Thoracic aorta (tissue), 2 donors: ENCODE measurements at regions not wholly inside any gene's neighbourhood (a gene's known extent, or its start where the extent isn't known, plus 50 kb on each side); places are given as distances from the start of the nearest gene placed in this dataset.

Experiments used
- ATAC-seq: fragments of 150-250 bp; one replicate; pipeline ENCODE4 v1.8.0; 2017; ENCODE audit warnings: low read depth; ENCODE audit not compliant: insufficient number of reproducible peaks, low FRiP score
- DNase-seq: peaks from one replicate; pipeline ENCODE4 v3.0.0-alpha.2; 2020; ENCODE audit warnings: low spot score
- H3K27ac ChIP-seq, 2 donors: fragments of 200-600 bp; sonication (generic); 1 replicate in 1 of 2; 2 replicates in 1 of 2; pipeline ENCODE4 v1.5.1; 2016; ENCODE audit warnings: mild to moderate bottlenecking in 2 of 2, moderate library complexity in 2 of 2
- H3K27me3 ChIP-seq: fragments of 200-600 bp; sonication (generic); replicated peaks from 2 replicates; pipeline ENCODE4 v1.6.0; 2016; ENCODE audit warnings: mild to moderate bottlenecking; ENCODE audit not compliant: insufficient read depth
- H3K36me3 ChIP-seq: fragments of 200-600 bp; sonication (generic); one replicate; pipeline ENCODE4 v1.5.1; 2016
- H3K4me1 ChIP-seq, 2 donors: fragments of 200-600 bp; sonication (generic); 1 replicate in 1 of 2; 2 replicates in 1 of 2; pipeline versions ENCODE4 v1.5.1 to v1.6.0; 2016; ENCODE audit warnings: low read depth in 2 of 2, mild to moderate bottlenecking in 1 of 2; ENCODE audit not compliant: control insufficient read depth in 1 of 2
- H3K4me3 ChIP-seq: fragments of 200-600 bp; sonication (generic); 2 replicates; pipeline ENCODE4 v1.5.1; 2016; ENCODE audit warnings: mild to moderate bottlenecking
- H3K9me3 ChIP-seq: fragments of 200-600 bp; sonication (generic); 2 replicates; pipeline ENCODE4 v1.5.1; 2016
- CTCF ChIP-seq: fragments of 200-600 bp; sonication (generic); IDR thresholded peaks from one replicate; pipeline ENCODE4 v1.5.1; 2019; ENCODE audit warnings: antibody characterized with exemption

DNA sequence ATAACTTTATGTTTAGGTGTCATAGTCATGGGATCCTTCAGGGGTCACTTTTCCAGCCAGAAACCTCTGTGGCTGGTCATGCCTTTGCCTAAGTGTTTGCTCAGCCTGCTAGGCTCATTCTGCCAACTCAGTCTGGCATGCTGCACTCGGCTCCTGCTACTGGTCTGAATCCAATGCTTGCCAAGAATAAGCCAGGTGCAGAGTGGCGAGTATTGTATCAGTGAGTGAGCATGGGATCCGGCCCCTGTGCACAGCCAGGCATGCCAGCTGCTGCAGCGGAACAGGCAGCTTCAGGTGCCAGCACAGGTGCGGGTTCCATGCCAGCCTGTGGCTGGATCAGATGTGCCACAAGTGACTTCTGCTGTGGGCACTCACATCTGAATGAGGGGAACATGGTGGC lies 1269.3 kb upstream of the CNTN5 start:
- no peak for TF ChIP-seq CTCF
- no peaks in the 10 kb centered on the region for H3K36me3 ChIP-seq
- H3K27ac ChIP-seq, result no peak overlapping the region
- no peak for ATAC-seq
- H3K9me3 ChIP-seq, result no peaks in the 10 kb centered on the region
- no peak overlapping the region for H3K4me3 ChIP-seq
- DNase-seq, result no peak
- H3K27me3 ChIP-seq, result no peaks in the 10 kb centered on the region
- H3K4me1 ChIP-seq, result no peaks in the 10 kb centered on the region

- ATAC-seq (no peak), DNase-seq (no peak)
- H3K27me3 ChIP-seq, result no peaks in the 10 kb centered on the region
- TF ChIP-seq CTCF, result no peak
- H3K9me3 ChIP-seq, result no peaks in the 10 kb centered on the region
- H3K4me1 ChIP-seq, result no peaks in the 10 kb centered on the region
- H3K27ac ChIP-seq, result no peak overlapping the region
- no peak overlapping the region for H3K4me3 ChIP-seq
- no peaks in the 10 kb centered on the region for H3K36me3 ChIP-seq
Measured at GRCh38 chr11:97751952-97752351, 1268.8 kb upstream of the CNTN5 start.

GRCh38 chr11:97754976-97755375 lies 1265.8 kb upstream of the CNTN5 start:
- no peak overlapping the region for H3K27ac ChIP-seq
- ATAC-seq (no peak), DNase-seq (no peak)
- no peaks in the 10 kb centered on the region for H3K27me3 ChIP-seq
- no peak for TF ChIP-seq CTCF
- no peaks in the 10 kb centered on the region for H3K9me3 ChIP-seq
- H3K36me3 ChIP-seq, result no peaks in the 10 kb centered on the region
- H3K4me1 ChIP-seq, result no peaks in the 10 kb centered on the region
- H3K4me3 ChIP-seq, result no peak overlapping the region

DNA sequence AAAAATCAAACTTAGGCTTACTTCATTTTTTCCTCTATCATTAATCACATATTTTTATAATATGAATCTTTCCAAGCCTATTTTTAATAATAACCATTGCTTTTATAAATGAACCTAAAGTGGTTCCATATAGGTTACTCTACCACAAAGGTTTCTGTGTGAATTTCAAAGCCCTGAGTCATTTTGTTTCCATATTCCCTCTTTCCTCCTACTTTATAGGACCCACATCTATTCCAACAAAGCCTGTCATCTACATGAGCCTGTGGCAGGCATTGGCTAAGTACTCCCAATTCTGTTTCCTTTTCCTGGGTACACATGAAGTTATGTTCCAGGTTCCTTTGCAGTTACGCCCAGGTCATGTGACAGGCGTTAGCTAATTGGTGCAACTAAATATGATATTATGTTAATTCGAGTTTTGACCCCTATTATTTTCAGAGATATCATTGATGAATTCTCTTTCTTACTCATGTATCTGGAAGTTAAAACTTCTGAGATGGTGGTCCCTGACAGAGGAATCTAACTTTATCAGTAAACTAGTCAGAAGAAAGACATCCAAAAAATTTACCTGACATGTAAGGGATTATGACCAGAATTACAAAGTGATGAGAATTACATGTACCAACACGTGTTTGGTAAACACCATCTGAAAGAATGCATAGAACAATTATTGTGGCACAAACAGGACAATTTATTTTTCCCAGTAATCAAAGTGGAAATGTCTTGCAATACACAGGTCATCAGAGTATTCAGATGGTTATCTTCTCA lies 1264.0 kb upstream of the CNTN5 start:
- ATAC-seq, result no peak

DNA sequence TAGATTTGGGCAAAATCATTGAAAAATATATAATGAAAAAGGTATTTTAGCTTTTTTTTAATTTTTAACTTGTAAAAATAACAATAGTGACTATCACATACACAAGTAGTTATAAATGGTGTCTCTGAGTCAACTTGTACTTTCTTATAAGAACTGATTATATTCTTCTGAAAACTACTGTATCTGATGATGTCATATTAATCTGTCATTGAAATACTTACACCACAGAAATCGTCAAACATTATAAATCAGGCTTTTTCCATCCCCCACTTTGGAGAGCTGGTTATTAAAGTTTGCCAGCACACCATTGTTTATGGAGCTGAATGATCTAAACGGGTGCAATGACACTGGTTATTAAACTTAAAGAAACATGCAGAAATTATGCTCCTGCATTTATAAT lies 1259.6 kb upstream of the CNTN5 start:
- Histone ChIP-seq H3K36me3 (no peaks in the 10 kb centered on the region), H3K27ac (no peak overlapping the region), H3K9me3 (no peaks in the 10 kb centered on the region), H3K4me1 (no peaks in the 10 kb centered on the region), H3K4me3 (no peak overlapping the region), H3K27me3 (no peaks in the 10 kb centered on the region)
- DNase-seq (no peak), ATAC-seq (no peak)
- TF ChIP-seq CTCF, result no peak

More for the DNA sequence above, 1264.0 kb upstream of the CNTN5 start:
- Histone ChIP-seq H3K27me3 (no peaks in the 10 kb centered on the region), H3K9me3 (no peaks in the 10 kb centered on the region), H3K36me3 (no peaks in the 10 kb centered on the region), H3K4me1 (no peaks in the 10 kb centered on the region), H3K27ac (no peak overlapping the region), H3K4me3 (no peak overlapping the region)
- no peak for DNase-seq
- no peak for TF ChIP-seq CTCF
